Neural cell (in vitro differentiated cells): ENCODE measurements at regions not wholly inside any gene's neighbourhood (a gene's known extent, or its start where the extent isn't known, plus 50 kb on each side); places are given as distances from the start of the nearest gene placed in this dataset.

ENCODE experiments used
- EP300 ChIP-seq: fragments of 450-650 bp; conservative IDR thresholded peaks from 2 replicates; pipeline ENCODE4 v1.6.1; 2014; ENCODE audit warnings: antibody characterized with exemption, mild to moderate bottlenecking, moderate library complexity; ENCODE audit not compliant: poor library complexity, severe bottlenecking
- EZH2 ChIP-seq: fragments of 200-600, 300-800 bp; shearing (Covaris generic), sonication (generic); IDR thresholded peaks from 2 replicates; pipeline ENCODE4 v1.6.1; 2014; ENCODE audit warnings: antibody characterized with exemption, low read length, borderline replicate concordance, mild to moderate bottlenecking; ENCODE audit not compliant: insufficient read depth, poor library complexity, severe bottlenecking
- MXI1 ChIP-seq: fragments of 450-650 bp; conservative IDR thresholded peaks from 2 replicates; pipeline ENCODE4 v1.6.1; 2014; ENCODE audit warnings: antibody characterized with exemption, mild to moderate bottlenecking; ENCODE audit not compliant: poor library complexity, severe bottlenecking
- POLR2AphosphoS5 ChIP-seq: IDR thresholded peaks from 2 replicates; pipeline ENCODE4 v1.6.1; 2012
- RAD21 ChIP-seq: fragments of 450-650 bp; conservative IDR thresholded peaks from 2 replicates; pipeline ENCODE4 v1.6.1; 2014; ENCODE audit warnings: antibody characterized with exemption, mild to moderate bottlenecking, moderate library complexity
- SMC3 ChIP-seq: fragments of 450-650 bp; conservative IDR thresholded peaks from 2 replicates; pipeline ENCODE4 v1.6.1; 2014; ENCODE audit warnings: antibody characterized with exemption, mild to moderate bottlenecking, moderate library complexity; ENCODE audit not compliant: poor library complexity
- TAF1 ChIP-seq: IDR thresholded peaks from 2 replicates; pipeline ENCODE4 v1.6.1; 2012; ENCODE audit warnings: low read depth
- TF ChIP-seq, protein P1 (sequence below): fragments of 450-650 bp; IDR thresholded peaks from 2 replicates; pipeline ENCODE4 v1.5.1; 2014; ENCODE audit warnings: antibody characterized with exemption, mild to moderate bottlenecking, moderate library complexity; ENCODE audit not compliant: poor library complexity, severe bottlenecking
- TF ChIP-seq, protein P2 (sequence below): IDR thresholded peaks from 2 replicates; pipeline ENCODE4 v1.6.1; 2012; ENCODE audit warnings: borderline replicate concordance

DNA sequence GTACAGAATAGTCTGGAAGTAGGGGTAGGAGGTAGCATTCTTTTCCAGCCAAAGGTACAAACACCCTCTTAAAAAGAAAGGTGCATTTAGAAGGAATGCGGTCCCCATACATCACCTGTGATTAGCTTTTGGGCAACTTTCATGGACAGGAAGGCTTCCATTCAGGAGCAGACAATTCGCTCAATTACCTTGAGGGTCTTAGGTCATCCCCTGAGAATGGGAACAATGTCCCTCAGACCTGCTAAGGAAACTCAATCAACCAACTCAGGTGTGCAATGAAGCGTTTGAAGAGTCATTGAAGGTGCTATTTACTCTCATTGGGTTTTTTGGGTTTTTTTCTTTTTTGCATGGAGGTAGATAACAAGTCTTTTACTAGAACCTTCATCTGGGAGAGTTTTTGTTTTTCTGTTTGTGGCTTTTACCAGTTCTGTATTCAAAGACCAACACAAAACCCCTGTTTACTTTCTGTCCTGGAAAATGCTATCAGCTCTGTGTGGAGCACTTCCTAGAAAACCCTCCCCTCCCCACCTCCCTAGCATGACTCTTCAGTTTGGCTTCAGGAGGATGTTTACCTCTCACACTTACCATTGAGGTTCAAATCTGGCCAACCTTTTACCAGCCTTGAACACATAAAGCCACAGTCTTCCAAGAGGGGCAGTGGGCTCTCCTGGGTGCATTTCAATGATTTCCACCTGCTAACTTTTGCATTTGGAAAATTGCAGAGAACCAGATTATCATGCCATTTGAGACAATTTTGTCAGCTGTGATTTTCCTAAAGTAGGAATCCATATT lies 271.2 kb upstream of the PRDM1 start:
- TF ChIP-seq, protein P1, sequence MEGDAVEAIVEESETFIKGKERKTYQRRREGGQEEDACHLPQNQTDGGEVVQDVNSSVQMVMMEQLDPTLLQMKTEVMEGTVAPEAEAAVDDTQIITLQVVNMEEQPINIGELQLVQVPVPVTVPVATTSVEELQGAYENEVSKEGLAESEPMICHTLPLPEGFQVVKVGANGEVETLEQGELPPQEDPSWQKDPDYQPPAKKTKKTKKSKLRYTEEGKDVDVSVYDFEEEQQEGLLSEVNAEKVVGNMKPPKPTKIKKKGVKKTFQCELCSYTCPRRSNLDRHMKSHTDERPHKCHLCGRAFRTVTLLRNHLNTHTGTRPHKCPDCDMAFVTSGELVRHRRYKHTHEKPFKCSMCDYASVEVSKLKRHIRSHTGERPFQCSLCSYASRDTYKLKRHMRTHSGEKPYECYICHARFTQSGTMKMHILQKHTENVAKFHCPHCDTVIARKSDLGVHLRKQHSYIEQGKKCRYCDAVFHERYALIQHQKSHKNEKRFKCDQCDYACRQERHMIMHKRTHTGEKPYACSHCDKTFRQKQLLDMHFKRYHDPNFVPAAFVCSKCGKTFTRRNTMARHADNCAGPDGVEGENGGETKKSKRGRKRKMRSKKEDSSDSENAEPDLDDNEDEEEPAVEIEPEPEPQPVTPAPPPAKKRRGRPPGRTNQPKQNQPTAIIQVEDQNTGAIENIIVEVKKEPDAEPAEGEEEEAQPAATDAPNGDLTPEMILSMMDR: no peak
- TF ChIP-seq POLR2AphosphoS5 (no peak), EZH2 (no peak), EP300 (no peak), RAD21 (no peak), MXI1 (no peak), TAF1 (no peak), SMC3 (no peak)
- TF ChIP-seq, protein P2, sequence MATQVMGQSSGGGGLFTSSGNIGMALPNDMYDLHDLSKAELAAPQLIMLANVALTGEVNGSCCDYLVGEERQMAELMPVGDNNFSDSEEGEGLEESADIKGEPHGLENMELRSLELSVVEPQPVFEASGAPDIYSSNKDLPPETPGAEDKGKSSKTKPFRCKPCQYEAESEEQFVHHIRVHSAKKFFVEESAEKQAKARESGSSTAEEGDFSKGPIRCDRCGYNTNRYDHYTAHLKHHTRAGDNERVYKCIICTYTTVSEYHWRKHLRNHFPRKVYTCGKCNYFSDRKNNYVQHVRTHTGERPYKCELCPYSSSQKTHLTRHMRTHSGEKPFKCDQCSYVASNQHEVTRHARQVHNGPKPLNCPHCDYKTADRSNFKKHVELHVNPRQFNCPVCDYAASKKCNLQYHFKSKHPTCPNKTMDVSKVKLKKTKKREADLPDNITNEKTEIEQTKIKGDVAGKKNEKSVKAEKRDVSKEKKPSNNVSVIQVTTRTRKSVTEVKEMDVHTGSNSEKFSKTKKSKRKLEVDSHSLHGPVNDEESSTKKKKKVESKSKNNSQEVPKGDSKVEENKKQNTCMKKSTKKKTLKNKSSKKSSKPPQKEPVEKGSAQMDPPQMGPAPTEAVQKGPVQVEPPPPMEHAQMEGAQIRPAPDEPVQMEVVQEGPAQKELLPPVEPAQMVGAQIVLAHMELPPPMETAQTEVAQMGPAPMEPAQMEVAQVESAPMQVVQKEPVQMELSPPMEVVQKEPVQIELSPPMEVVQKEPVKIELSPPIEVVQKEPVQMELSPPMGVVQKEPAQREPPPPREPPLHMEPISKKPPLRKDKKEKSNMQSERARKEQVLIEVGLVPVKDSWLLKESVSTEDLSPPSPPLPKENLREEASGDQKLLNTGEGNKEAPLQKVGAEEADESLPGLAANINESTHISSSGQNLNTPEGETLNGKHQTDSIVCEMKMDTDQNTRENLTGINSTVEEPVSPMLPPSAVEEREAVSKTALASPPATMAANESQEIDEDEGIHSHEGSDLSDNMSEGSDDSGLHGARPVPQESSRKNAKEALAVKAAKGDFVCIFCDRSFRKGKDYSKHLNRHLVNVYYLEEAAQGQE: no peak
